CD4-positive, alpha-beta memory T cell (primary cell): ENCODE measurements at regions not wholly inside any gene's neighbourhood (a gene's known extent, or its start where the extent isn't known, plus 50 kb on each side); places are given as distances from the start of the nearest gene placed in this dataset.
"Not testable (repeated sequence)": the region's sequence is repeated elsewhere in the genome, so short reads cannot be mapped to it uniquely, and the experiment has no call there.

Source experiments
- CTCF ChIA-PET: fragments of 350-600 bp; sonication (Branson Sonifier 250); formaldehyde crosslinking; loops from one replicate; lab custom pipeline; 2021; ENCODE audit warnings: inconsistent platforms; ENCODE audit not compliant: partially characterized antibody; lab: Charles Lee
- POLR2A ChIA-PET: fragments of 350-600 bp; sonication (Branson Sonifier 250); formaldehyde crosslinking; loops from one replicate; lab custom pipeline; 2021; ENCODE audit not compliant: partially characterized antibody; lab: Charles Lee
- DNase-seq, 5 donors: peaks; one replicate each; pipeline versions ENCODE4 v3.0.0 to v3.0.0-alpha.2; 2020 to 2022; ENCODE audit warnings: mixed read lengths in 1 of 5
- H3K27ac ChIP-seq: one replicate; pipeline ENCODE4 v1.7.0; 2013; ENCODE audit warnings: low read depth, low read length
- H3K27me3 ChIP-seq: 2 replicates; pipeline ENCODE4 v1.7.0; 2013; ENCODE audit warnings: mild to moderate bottlenecking, low read length, moderate library complexity; ENCODE audit not compliant: insufficient read depth
- H3K36me3 ChIP-seq: 2 replicates; pipeline ENCODE4 v1.7.0; 2013; ENCODE audit warnings: mild to moderate bottlenecking, low read length, moderate library complexity; ENCODE audit not compliant: insufficient read depth
- H3K4me1 ChIP-seq: 2 replicates; pipeline ENCODE4 v1.7.0; 2013; ENCODE audit warnings: mild to moderate bottlenecking, low read length, moderate library complexity; ENCODE audit not compliant: insufficient read depth
- H3K4me3 ChIP-seq, 2 donors: one replicate each; pipeline ENCODE4 v1.7.0; 2013; ENCODE audit warnings: low read length in 2 of 2, mild to moderate bottlenecking in 1 of 2
- H3K9me3 ChIP-seq, 2 donors: one replicate each; pipeline ENCODE4 v1.7.0; 2013; ENCODE audit warnings: low read length in 2 of 2, control low read depth in 1 of 2; ENCODE audit not compliant: control insufficient read depth in 1 of 2
- H3K27ac Mint-ChIP-seq, 7 donors: one replicate each; pipeline ENCODE4 v1.8.0; 2020 to 2021; ENCODE audit warnings: mixed read lengths in 7 of 7, mild to moderate bottlenecking in 6 of 7, inconsistent platforms in 3 of 7, moderate library complexity in 3 of 7
- H3K27me3 Mint-ChIP-seq, 2 donors: one replicate each; pipeline ENCODE4 v1.8.0; 2020 to 2021; ENCODE audit warnings: mixed read lengths in 2 of 2
- H3K36me3 Mint-ChIP-seq, 2 donors: one replicate each; pipeline ENCODE4 v1.8.0; 2020 to 2021; ENCODE audit warnings: mixed read lengths in 2 of 2, inconsistent platforms in 1 of 2, mild to moderate bottlenecking in 1 of 2
- H3K4me1 Mint-ChIP-seq, 4 donors: one replicate each; pipeline ENCODE4 v1.8.0; 2020 to 2021; ENCODE audit warnings: mixed read lengths in 4 of 4, mild to moderate bottlenecking in 1 of 4
- H3K4me3 Mint-ChIP-seq, 8 donors: one replicate each; pipeline ENCODE4 v1.8.0; 2020 to 2021; ENCODE audit warnings: mixed read lengths in 8 of 8, mild to moderate bottlenecking in 7 of 8, moderate library complexity in 6 of 8, inconsistent platforms in 3 of 8
- H3K9me3 Mint-ChIP-seq, 8 donors: one replicate each; pipeline ENCODE4 v1.8.0; 2020 to 2021; ENCODE audit warnings: mixed read lengths in 8 of 8, mild to moderate bottlenecking in 5 of 8, inconsistent platforms in 3 of 8, moderate library complexity in 1 of 8
- intact Hi-C: fragments of 100-400 bp; cut with micrococcal nuclease; formaldehyde crosslinking; loops from one replicate; pipeline ENCODE4 v1.15.1; 2023

GRCh38 chr7:101754424-101755159 lies 62.8 kb upstream of the CUX1 start:
- Mint-ChIP-seq H3K27ac (peak overlapping the region in 5 of 7 donors; percentile 15 to 89 (median 80)), H3K4me3 (peak overlapping the region; percentile 73 to 92 (median 85)), H3K36me3 (no peaks in the 10 kb centered on the region), H3K27me3 (peaks cover 0 to 2% of the 10 kb centered on the region in 2 donors), H3K9me3 (no peaks in the 10 kb centered on the region), H3K4me1 (peaks cover 4 to 12% (median 9%) of the 10 kb centered on the region in 4 donors)
- H3K9me3 ChIP-seq: no peaks in the 10 kb centered on the region
- no peaks in the 10 kb centered on the region for H3K4me1 ChIP-seq
- H3K36me3 ChIP-seq: no peaks in the 10 kb centered on the region
- H3K4me3 ChIP-seq: no peak overlapping the region
- ChIA-PET CTCF (no interaction called here), POLR2A (no interaction called here)
- no peak for DNase-seq
- intact Hi-C loops: no loop called here
- no peaks in the 10 kb centered on the region for H3K27me3 ChIP-seq
- H3K27ac ChIP-seq: no peak overlapping the region

GRCh38 chr7:101757879-101758278 lies 59.5 kb upstream of the CUX1 start:
- Histone ChIP-seq H3K27ac (no peak overlapping the region), H3K9me3 (no peaks in the 10 kb centered on the region), H3K36me3 (no peaks in the 10 kb centered on the region), H3K4me3 (no peak overlapping the region), H3K27me3 (no peaks in the 10 kb centered on the region), H3K4me1 (no peaks in the 10 kb centered on the region)
- Mint-ChIP-seq H3K27me3 (peaks cover 0 to 2% of the 10 kb centered on the region in 2 donors), H3K4me3 (no peak overlapping the region), H3K9me3 (no peaks in the 10 kb centered on the region), H3K27ac (no peak overlapping the region), H3K4me1 (peaks cover 4 to 12% (median 9%) of the 10 kb centered on the region in 4 donors), H3K36me3 (no peaks in the 10 kb centered on the region)
- intact Hi-C loops: no loop called here
- no peak for DNase-seq
- ChIA-PET POLR2A (no interaction called here), CTCF (interaction anchor here (0.8 kb wide), 1 partner anchor 15 kb away, joined by 3 read pairs; no protein-coding TSS in a partner anchor)

- intact Hi-C loops, DNase-seq, H3K27ac ChIP-seq, H3K4me3 Mint-ChIP-seq, H3K9me3 Mint-ChIP-seq, POLR2A ChIA-PET, H3K27me3 Mint-ChIP-seq, H3K27ac Mint-ChIP-seq, H3K27me3 ChIP-seq, H3K4me3 ChIP-seq, H3K9me3 ChIP-seq, H3K4me1 ChIP-seq, H3K36me3 Mint-ChIP-seq, H3K36me3 ChIP-seq: not testable (repeated sequence)
- CTCF ChIA-PET: interaction anchor here (1.8 kb wide), 1 partner anchor 15 kb away, joined by 6 read pairs; no protein-coding TSS in a partner anchor
- peaks cover 4 to 12% (median 9%) of the 10 kb centered on the region in 4 donors for H3K4me1 Mint-ChIP-seq
Measured at GRCh38 chr7:101758519-101758918, 58.9 kb upstream of the CUX1 start.

- intact Hi-C loops: no loop called here
- ChIA-PET CTCF (interaction anchor here (1.1 kb wide), 1 partner anchor 20 kb away, joined by 3 read pairs; no protein-coding TSS in a partner anchor), POLR2A (no interaction called here)
- Mint-ChIP-seq H3K4me3 (no peak overlapping the region), H3K9me3 (no peaks in the 10 kb centered on the region), H3K27ac (no peak overlapping the region), H3K4me1 (no peaks in the 10 kb centered on the region), H3K27me3 (no peaks in the 10 kb centered on the region), H3K36me3 (no peaks in the 10 kb centered on the region)
- no peaks in the 10 kb centered on the region for H3K4me1 ChIP-seq
- no peaks in the 10 kb centered on the region for H3K36me3 ChIP-seq
- no peak overlapping the region for H3K27ac ChIP-seq
- no peaks in the 10 kb centered on the region for H3K9me3 ChIP-seq
- H3K27me3 ChIP-seq: no peaks in the 10 kb centered on the region
- H3K4me3 ChIP-seq: no peak overlapping the region
- no peak for DNase-seq
Measured at GRCh38 chr7:101764221-101764620, 53.2 kb upstream of the CUX1 start.

- H3K36me3 ChIP-seq: no peaks in the 10 kb centered on the region
- POLR2A ChIA-PET: no interaction called here
- intact Hi-C loops: no loop called here
- Mint-ChIP-seq H3K4me3 (no peak overlapping the region), H3K9me3 (no peaks in the 10 kb centered on the region), H3K27ac (peak overlapping the region in 1 of 7 donors; percentile 42), H3K36me3 (no peaks in the 10 kb centered on the region), H3K27me3 (no peaks in the 10 kb centered on the region), H3K4me1 (no peaks in the 10 kb centered on the region)
- no peak overlapping the region for H3K27ac ChIP-seq
- H3K4me1 ChIP-seq: no peaks in the 10 kb centered on the region
- no peaks in the 10 kb centered on the region for H3K27me3 ChIP-seq
- CTCF ChIA-PET: no interaction called here
- H3K9me3 ChIP-seq: no peaks in the 10 kb centered on the region
- no peak overlapping the region for H3K4me3 ChIP-seq
- DNase-seq: no peak
Measured at GRCh38 chr7:101767544-101767943, 49.9 kb upstream of the CUX1 start.
